ENCODE measurements at regions not wholly inside any gene's neighbourhood (a gene's known extent, or its start where the extent isn't known, plus 50 kb on each side); places are given as distances from the start of the nearest gene placed in this dataset.

DNA sequence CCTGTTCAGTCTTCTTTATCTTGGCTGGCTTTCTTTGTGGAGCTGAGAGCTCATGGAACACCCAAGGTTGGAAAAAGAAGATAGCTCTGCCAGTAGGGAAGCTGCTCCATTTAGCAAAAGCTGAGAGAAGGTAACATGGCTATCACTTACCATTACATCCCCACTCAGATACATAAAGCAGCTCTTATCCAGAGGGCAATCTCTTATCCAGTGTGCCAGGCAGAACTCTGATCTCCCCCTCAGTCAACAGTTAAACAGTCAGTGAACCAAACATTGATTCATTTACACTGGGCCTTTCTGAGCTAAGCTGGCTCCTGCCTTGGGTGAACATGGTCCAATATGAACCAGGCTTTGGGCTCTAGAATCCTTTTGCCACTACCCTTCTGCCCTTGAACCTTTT, 624.2 kb downstream of the NTRK3 start:
- TF ChIP-seq, protein P1, sequence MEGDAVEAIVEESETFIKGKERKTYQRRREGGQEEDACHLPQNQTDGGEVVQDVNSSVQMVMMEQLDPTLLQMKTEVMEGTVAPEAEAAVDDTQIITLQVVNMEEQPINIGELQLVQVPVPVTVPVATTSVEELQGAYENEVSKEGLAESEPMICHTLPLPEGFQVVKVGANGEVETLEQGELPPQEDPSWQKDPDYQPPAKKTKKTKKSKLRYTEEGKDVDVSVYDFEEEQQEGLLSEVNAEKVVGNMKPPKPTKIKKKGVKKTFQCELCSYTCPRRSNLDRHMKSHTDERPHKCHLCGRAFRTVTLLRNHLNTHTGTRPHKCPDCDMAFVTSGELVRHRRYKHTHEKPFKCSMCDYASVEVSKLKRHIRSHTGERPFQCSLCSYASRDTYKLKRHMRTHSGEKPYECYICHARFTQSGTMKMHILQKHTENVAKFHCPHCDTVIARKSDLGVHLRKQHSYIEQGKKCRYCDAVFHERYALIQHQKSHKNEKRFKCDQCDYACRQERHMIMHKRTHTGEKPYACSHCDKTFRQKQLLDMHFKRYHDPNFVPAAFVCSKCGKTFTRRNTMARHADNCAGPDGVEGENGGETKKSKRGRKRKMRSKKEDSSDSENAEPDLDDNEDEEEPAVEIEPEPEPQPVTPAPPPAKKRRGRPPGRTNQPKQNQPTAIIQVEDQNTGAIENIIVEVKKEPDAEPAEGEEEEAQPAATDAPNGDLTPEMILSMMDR (IDR thresholded peaks at IDR 0.05; ENCODE audit: low read depth, low read length) = no peak

DNA sequence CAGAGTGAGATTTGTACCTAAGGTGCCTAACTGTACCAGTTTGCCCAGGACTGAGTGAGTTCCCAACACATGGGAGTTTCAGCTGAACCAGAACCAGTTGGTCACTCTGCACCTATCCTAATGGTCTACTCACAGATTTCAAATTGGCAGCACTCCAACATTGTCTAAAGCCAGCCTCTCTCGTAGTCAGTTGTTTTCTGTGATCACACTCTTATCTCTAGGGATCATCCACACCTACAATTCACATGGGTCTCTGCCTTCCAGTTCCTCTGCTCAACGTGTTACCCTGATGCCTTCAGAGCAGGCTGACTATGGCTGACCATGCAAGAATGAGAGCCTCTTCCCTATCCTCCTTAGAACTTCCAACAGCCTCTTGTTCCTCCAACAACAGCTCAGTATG, 624.8 kb downstream of the NTRK3 start:
- Histone ChIP-seq H3K9me3 (ENCODE audit: low read depth) (no peaks in the 10 kb centered on the region), H3K27ac (no peak overlapping the region), H3K4me1 (ENCODE audit: low read depth) (peaks cover 8% of the 10 kb centered on the region), H3K27me3 (peaks cover 19% of the 10 kb centered on the region), H3K36me3 (no peaks in the 10 kb centered on the region), H3K4me3 (no peak overlapping the region)
- DNase-seq (ENCODE audit: low read depth in 1 of 2, low spot score in 1 of 2) = no peak
- TF ChIP-seq, protein P1 (IDR thresholded peaks at IDR 0.05; ENCODE audit: low read depth, low read length) = no peak

More for the DNA sequence above, 624.2 kb downstream of the NTRK3 start:
- no peak for DNase-seq (ENCODE audit: low read depth in 1 of 2, low spot score in 1 of 2)
- H3K4me1 ChIP-seq (ENCODE audit: low read depth) = peaks cover 8% of the 10 kb centered on the region
- H3K4me3 ChIP-seq = no peak overlapping the region
- H3K36me3 ChIP-seq = no peaks in the 10 kb centered on the region
- no peak overlapping the region for H3K27ac ChIP-seq
- no peaks in the 10 kb centered on the region for H3K9me3 ChIP-seq (ENCODE audit: low read depth)
- peaks cover 16% of the 10 kb centered on the region for H3K27me3 ChIP-seq

DNA sequence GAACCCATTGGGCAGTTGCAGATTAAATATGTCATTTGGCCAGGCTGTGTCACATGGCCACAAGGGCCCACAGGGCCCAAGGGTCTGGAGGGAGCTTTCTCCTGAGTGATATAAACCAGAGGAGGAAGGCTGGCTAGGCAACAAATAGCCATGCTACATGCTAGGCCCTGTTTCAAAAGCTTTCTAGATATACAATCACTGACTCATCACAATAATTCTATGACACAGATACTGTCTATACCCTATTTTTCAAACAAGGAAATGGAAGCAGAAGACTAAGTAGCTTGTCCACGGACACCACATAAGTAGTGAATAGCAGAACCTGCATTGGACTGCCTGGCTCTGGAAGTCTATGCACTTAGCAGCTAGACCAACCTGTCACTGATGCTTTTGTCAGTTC, 625.4 kb downstream of the NTRK3 start:
- peaks cover 8% of the 10 kb centered on the region for H3K4me1 ChIP-seq (ENCODE audit: low read depth)
- H3K4me3 ChIP-seq = no peak overlapping the region
- H3K27me3 ChIP-seq = peaks cover 24% of the 10 kb centered on the region
- H3K9me3 ChIP-seq (ENCODE audit: low read depth) = no peaks in the 10 kb centered on the region
- H3K36me3 ChIP-seq = no peaks in the 10 kb centered on the region
- DNase-seq (ENCODE audit: low read depth in 1 of 2, low spot score in 1 of 2) = no peak
- TF ChIP-seq, protein P1 (IDR thresholded peaks at IDR 0.05; ENCODE audit: low read depth, low read length) = no peak
- H3K27ac ChIP-seq = no peak overlapping the region

DNA sequence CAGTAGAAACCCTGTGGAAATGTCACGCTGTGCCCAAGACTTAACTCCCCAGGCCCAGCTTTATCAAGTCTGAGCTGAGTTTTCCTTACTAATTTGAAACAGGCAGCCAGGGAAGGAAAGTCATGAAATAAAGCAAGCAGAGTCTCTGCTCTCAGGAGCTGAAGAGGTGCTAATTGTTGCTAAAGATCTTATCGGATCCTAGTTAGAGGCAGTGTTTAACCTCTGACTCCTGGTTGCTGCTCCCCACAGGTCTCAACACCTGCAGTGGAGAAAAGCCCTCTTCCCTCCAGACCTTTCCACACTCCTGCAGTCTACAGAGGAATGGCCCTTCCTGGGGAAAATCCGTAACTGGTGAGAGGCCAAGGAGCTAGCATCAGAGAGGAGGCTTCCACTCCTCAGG, 628.2 kb downstream of the NTRK3 start:
- Histone ChIP-seq H3K4me3 (no peak overlapping the region), H3K27me3 (peaks cover 17% of the 10 kb centered on the region), H3K36me3 (no peaks in the 10 kb centered on the region), H3K9me3 (ENCODE audit: low read depth) (no peaks in the 10 kb centered on the region), H3K4me1 (ENCODE audit: low read depth) (peaks cover 8% of the 10 kb centered on the region), H3K27ac (no peak overlapping the region)
- TF ChIP-seq, protein P1 (IDR thresholded peaks at IDR 0.05; ENCODE audit: low read depth, low read length) = no peak
- peak in 1 of 2 donors; percentile 5 for DNase-seq (ENCODE audit: low read depth in 1 of 2, low spot score in 1 of 2)

DNA sequence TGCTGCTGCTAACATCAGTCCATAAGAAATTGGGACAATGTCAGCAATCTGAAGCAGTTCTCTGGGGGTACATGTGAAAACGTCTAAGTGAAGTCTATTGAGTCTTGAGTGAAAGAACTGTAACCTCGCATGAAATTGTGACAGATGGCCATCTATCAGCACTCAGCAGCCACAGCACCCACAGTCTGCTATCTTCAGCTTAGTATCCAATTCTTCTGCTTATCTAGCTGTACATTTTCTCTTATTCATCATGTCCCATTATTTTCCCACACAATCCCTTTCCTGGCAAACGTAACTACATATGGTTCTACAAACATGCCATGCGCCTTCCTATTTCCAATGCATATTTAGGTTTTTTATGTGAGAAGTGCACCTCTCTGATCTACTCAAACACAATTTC, 629.7 kb downstream of the NTRK3 start:
- no peaks in the 10 kb centered on the region for H3K9me3 ChIP-seq (ENCODE audit: low read depth)
- peaks cover 15% of the 10 kb centered on the region for H3K27me3 ChIP-seq
- no peak for DNase-seq (ENCODE audit: low read depth in 1 of 2, low spot score in 1 of 2)
- H3K36me3 ChIP-seq = no peaks in the 10 kb centered on the region
- H3K27ac ChIP-seq = no peak overlapping the region
- TF ChIP-seq, protein P1 (IDR thresholded peaks at IDR 0.05; ENCODE audit: low read depth, low read length) = no peak
- no peak overlapping the region for H3K4me3 ChIP-seq
- peaks cover 8% of the 10 kb centered on the region for H3K4me1 ChIP-seq (ENCODE audit: low read depth)

DNA sequence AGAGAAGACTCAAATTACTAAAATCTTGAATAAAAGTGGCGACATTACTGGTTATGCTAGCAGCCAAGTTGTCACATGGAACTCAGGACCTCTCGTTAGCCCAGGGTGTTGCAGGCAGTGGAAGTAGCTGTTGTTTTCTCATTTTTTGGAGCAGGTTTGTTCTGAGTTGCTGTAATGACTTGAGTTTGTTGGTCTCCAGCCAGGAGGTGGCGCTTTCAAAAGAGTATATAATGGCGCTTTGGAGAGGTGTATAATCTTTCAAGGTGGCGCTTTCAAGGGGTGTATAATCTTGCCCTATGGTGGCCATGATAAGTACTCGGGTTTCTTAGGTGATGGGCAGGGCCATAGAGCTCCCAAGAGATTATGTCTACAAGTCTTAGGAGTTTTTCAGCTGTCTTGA, 632.7 kb downstream of the NTRK3 start:
- H3K27ac ChIP-seq = no peak overlapping the region
- H3K4me3 ChIP-seq = no peak overlapping the region
- H3K36me3 ChIP-seq = no peaks in the 10 kb centered on the region
- peaks cover 15% of the 10 kb centered on the region for H3K27me3 ChIP-seq
- TF ChIP-seq, protein P1 (IDR thresholded peaks at IDR 0.05; ENCODE audit: low read depth, low read length) = peak; percentile 18
- H3K9me3 ChIP-seq (ENCODE audit: low read depth) = no peaks in the 10 kb centered on the region
- DNase-seq (ENCODE audit: low read depth in 1 of 2, low spot score in 1 of 2) = peak in 1 of 2 donors; percentile 18
- peaks cover 8% of the 10 kb centered on the region for H3K4me1 ChIP-seq (ENCODE audit: low read depth)

Data from cardiac muscle cell (in vitro differentiated cells and primary cell).